K562 (cell line): ENCODE measurements at regions not wholly inside any gene's neighbourhood (a gene's known extent, or its start where the extent isn't known, plus 50 kb on each side); places are given as distances from the start of the nearest gene placed in this dataset.

Experiments
- ARID2 ChIP-seq: fragments of 450-650 bp; IDR thresholded peaks from 2 replicates; pipeline ENCODE4 v1.6.1; 2017; ENCODE audit warnings: antibody characterized with exemption, mild to moderate bottlenecking
- CHD1 ChIP-seq: fragments of 200-600 bp; sonication (generic); IDR thresholded peaks from one replicate; pipeline ENCODE4 v1.6.1; 2012; ENCODE audit warnings: mild to moderate bottlenecking, moderate library complexity, low read length, inconsistent platforms
- EWSR1 ChIP-seq: fragments of 450-650 bp; IDR thresholded peaks from 2 replicates; pipeline ENCODE4 v1.6.1; 2018; ENCODE audit warnings: borderline replicate concordance, mild to moderate bottlenecking, low read depth, moderate library complexity; ENCODE audit not compliant: partially characterized antibody
- JUN ChIP-seq, 2 experiments: sonication (generic) in 1 of 2; formaldehyde crosslinking in 1 of 2; IDR thresholded peaks; 2 replicates each; pipeline versions ENCODE4 v1.6.1 to v1.8.0; 2012 to 2022; ENCODE audit warnings: borderline replicate concordance in 2 of 2, mild to moderate bottlenecking in 2 of 2, improper control_type of control experiment in 1 of 2, low read depth in 1 of 2, low read length in 1 of 2, missing genetic modification reagents in 1 of 2
- JUNB ChIP-seq: fragments of 450-650 bp; formaldehyde crosslinking; conservative IDR thresholded peaks from 2 replicates; pipeline ENCODE4 v1.4.0; 2020; ENCODE audit warnings: mild to moderate bottlenecking
- NR2C1 ChIP-seq, 2 experiments: fragments of 450-650 bp; IDR thresholded peaks; 2 replicates each; pipeline ENCODE4 v1.6.1; 2017; ENCODE audit warnings: mild to moderate bottlenecking in 2 of 2, antibody characterized with exemption in 1 of 2, inconsistent platforms in 1 of 2, missing compliant biosample characterization in 1 of 2, missing genetic modification characterization in 1 of 2
- POLR2A ChIP-seq: fragments of 450-650 bp; conservative IDR thresholded peaks from 2 replicates; pipeline ENCODE4 v1.6.1; 2016
- POLR2AphosphoS5 ChIP-seq: IDR thresholded peaks from 2 replicates; pipeline ENCODE4 v1.6.1; 2011; ENCODE audit warnings: mild to moderate bottlenecking, low read depth, low read length, moderate library complexity; ENCODE audit not compliant: control insufficient read depth, insufficient read depth
- SPI1 ChIP-seq: IDR thresholded peaks from 2 replicates; pipeline ENCODE4 v1.6.1; 2011; ENCODE audit warnings: low read depth, low read length, control low read depth, borderline replicate concordance
- SREBF1 ChIP-seq: fragments of 150-350 bp; IDR thresholded peaks from 2 replicates; pipeline ENCODE4 v1.6.1; 2014; ENCODE audit warnings: antibody characterized with exemption, low read depth, low read length, borderline replicate concordance
- ZBTB17 ChIP-seq: fragments of 450-650 bp; formaldehyde crosslinking; IDR thresholded peaks from 2 replicates; pipeline ENCODE4 v1.4.0; 2020; ENCODE audit warnings: mild to moderate bottlenecking
- TF ChIP-seq, protein P1 (sequence below): sonication (generic); formaldehyde crosslinking; IDR thresholded peaks from 2 replicates; pipeline ENCODE4 v1.8.0; 2022; ENCODE audit warnings: mild to moderate bottlenecking, missing genetic modification reagents
- TF ChIP-seq, protein P2 (sequence below): sonication (generic); formaldehyde crosslinking; IDR thresholded peaks from 2 replicates; pipeline ENCODE4 v1.8.1; 2023; ENCODE audit warnings: mild to moderate bottlenecking, missing genetic modification reagents
- TF ChIP-seq, protein P3 (sequence below), 3 experiments: IDR thresholded peaks in 2 of 3; conservative IDR thresholded peaks in 1 of 3; 2 replicates each; pipeline ENCODE4 v1.5.1; 2011 to 2012; ENCODE audit warnings: low read length in 3 of 3, mild to moderate bottlenecking in 3 of 3, control low read depth in 2 of 3, improper control_type of control experiment in 1 of 3, inconsistent platforms in 1 of 3, low read depth in 1 of 3, mixed read lengths in 1 of 3, moderate library complexity in 1 of 3; ENCODE audit not compliant: insufficient read depth in 2 of 3

DNA sequence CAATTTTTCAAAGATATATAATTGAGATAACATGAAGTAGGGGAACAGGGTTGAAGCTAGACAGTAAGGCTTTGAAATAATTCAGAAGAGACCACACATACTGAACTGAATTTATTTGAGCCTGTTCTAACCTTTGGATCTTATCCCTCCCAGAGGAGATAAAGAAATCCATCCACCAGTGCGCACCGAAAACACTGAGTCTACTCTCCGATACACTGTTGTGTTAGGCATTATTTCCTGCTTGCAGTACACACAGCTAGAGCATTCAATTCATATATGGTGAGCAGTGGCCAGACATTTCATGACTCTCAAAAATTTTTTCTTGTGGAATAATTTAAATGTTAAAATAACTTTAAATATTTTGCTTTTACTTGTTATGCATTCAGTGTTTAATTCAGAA, 342.7 kb downstream of the GPD2 start:
- TF ChIP-seq POLR2A (no peak), ARID2 (no peak), CHD1 (no peak), SREBF1 (no peak), POLR2AphosphoS5 (no peak), EWSR1 (no peak), JUN (IDR thresholded peaks at IDR 0.05; ENCODE audit: borderline replicate concordance, low read depth, low read length) (no peak), JUN (CRISPR knock-in tag; IDR thresholded peaks at IDR 0.05; ENCODE audit: borderline replicate concordance) (no peak), JUNB (CRISPR knock-in tag) (no peak), ZBTB17 (no peak), NR2C1 (IDR thresholded peaks at IDR 0.05) (no peak), NR2C1 (tag; IDR thresholded peaks at IDR 0.05) (no peak), SPI1 (no peak)
- TF ChIP-seq, protein P1, sequence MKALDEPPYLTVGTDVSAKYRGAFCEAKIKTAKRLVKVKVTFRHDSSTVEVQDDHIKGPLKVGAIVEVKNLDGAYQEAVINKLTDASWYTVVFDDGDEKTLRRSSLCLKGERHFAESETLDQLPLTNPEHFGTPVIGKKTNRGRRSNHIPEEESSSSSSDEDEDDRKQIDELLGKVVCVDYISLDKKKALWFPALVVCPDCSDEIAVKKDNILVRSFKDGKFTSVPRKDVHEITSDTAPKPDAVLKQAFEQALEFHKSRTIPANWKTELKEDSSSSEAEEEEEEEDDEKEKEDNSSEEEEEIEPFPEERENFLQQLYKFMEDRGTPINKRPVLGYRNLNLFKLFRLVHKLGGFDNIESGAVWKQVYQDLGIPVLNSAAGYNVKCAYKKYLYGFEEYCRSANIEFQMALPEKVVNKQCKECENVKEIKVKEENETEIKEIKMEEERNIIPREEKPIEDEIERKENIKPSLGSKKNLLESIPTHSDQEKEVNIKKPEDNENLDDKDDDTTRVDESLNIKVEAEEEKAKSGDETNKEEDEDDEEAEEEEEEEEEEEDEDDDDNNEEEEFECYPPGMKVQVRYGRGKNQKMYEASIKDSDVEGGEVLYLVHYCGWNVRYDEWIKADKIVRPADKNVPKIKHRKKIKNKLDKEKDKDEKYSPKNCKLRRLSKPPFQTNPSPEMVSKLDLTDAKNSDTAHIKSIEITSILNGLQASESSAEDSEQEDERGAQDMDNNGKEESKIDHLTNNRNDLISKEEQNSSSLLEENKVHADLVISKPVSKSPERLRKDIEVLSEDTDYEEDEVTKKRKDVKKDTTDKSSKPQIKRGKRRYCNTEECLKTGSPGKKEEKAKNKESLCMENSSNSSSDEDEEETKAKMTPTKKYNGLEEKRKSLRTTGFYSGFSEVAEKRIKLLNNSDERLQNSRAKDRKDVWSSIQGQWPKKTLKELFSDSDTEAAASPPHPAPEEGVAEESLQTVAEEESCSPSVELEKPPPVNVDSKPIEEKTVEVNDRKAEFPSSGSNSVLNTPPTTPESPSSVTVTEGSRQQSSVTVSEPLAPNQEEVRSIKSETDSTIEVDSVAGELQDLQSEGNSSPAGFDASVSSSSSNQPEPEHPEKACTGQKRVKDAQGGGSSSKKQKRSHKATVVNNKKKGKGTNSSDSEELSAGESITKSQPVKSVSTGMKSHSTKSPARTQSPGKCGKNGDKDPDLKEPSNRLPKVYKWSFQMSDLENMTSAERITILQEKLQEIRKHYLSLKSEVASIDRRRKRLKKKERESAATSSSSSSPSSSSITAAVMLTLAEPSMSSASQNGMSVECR (CRISPR knock-in tag): no peak
- TF ChIP-seq, protein P2, sequence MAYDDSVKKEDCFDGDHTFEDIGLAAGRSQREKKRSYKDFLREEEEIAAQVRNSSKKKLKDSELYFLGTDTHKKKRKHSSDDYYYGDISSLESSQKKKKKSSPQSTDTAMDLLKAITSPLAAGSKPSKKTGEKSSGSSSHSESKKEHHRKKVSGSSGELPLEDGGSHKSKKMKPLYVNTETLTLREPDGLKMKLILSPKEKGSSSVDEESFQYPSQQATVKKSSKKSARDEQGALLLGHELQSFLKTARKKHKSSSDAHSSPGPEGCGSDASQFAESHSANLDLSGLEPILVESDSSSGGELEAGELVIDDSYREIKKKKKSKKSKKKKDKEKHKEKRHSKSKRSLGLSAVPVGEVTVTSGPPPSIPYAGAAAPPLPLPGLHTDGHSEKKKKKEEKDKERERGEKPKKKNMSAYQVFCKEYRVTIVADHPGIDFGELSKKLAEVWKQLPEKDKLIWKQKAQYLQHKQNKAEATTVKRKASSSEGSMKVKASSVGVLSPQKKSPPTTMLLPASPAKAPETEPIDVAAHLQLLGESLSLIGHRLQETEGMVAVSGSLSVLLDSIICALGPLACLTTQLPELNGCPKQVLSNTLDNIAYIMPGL (CRISPR knock-in tag): no peak
- TF ChIP-seq, protein P3, sequence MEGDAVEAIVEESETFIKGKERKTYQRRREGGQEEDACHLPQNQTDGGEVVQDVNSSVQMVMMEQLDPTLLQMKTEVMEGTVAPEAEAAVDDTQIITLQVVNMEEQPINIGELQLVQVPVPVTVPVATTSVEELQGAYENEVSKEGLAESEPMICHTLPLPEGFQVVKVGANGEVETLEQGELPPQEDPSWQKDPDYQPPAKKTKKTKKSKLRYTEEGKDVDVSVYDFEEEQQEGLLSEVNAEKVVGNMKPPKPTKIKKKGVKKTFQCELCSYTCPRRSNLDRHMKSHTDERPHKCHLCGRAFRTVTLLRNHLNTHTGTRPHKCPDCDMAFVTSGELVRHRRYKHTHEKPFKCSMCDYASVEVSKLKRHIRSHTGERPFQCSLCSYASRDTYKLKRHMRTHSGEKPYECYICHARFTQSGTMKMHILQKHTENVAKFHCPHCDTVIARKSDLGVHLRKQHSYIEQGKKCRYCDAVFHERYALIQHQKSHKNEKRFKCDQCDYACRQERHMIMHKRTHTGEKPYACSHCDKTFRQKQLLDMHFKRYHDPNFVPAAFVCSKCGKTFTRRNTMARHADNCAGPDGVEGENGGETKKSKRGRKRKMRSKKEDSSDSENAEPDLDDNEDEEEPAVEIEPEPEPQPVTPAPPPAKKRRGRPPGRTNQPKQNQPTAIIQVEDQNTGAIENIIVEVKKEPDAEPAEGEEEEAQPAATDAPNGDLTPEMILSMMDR (IDR thresholded peaks at IDR 0.05 in 2 of 3, conservative IDR thresholded peaks at IDR 0.05 in 1 of 3; ENCODE audit: insufficient read depth in 2 of 3, low read depth in 1 of 3, low read length in 3 of 3): no peak
